GM12878 (cell line): ENCODE measurements at regions not wholly inside any gene's neighbourhood (a gene's known extent, or its start where the extent isn't known, plus 50 kb on each side); places are given as distances from the start of the nearest gene placed in this dataset.

Experiments
- CBX5 ChIP-seq: sonication (generic); IDR thresholded peaks from 2 replicates; pipeline ENCODE4 v1.6.1; 2016; ENCODE audit warnings: low read depth, moderate library complexity, mild to moderate bottlenecking, inconsistent platforms
- IKZF1 ChIP-seq: fragments of 450-650 bp; conservative IDR thresholded peaks from 2 replicates; pipeline ENCODE4 v1.6.1; 2017; ENCODE audit warnings: antibody characterized with exemption, mild to moderate bottlenecking
- IRF3 ChIP-seq: fragments of 450-650 bp; IDR thresholded peaks from 2 replicates; pipeline ENCODE4 v1.6.1; 2014; ENCODE audit warnings: mild to moderate bottlenecking
- MEF2B ChIP-seq: fragments of 450-650 bp; IDR thresholded peaks from 2 replicates; pipeline ENCODE4 v1.6.1; 2018; ENCODE audit warnings: mild to moderate bottlenecking, moderate library complexity; ENCODE audit not compliant: partially characterized antibody, poor library complexity, severe bottlenecking
- MTA3 ChIP-seq: IDR thresholded peaks from 2 replicates; pipeline ENCODE4 v1.6.1; 2012; ENCODE audit warnings: low read length, inconsistent platforms, borderline replicate concordance
- NFYB ChIP-seq: IDR thresholded peaks from 2 replicates; pipeline ENCODE4 v1.6.1; 2011; ENCODE audit warnings: low read depth, mild to moderate bottlenecking, low read length, improper control_type of control experiment, moderate library complexity; ENCODE audit not compliant: insufficient read depth
- RAD21 ChIP-seq: IDR thresholded peaks from 2 replicates; pipeline ENCODE4 v1.6.1; 2011; ENCODE audit warnings: mild to moderate bottlenecking, low read depth, low read length, moderate library complexity; ENCODE audit not compliant: insufficient read depth
- ZNF207 ChIP-seq: fragments of 450-650 bp; IDR thresholded peaks from 2 replicates; pipeline ENCODE4 v1.6.1; 2014; ENCODE audit warnings: antibody characterized with exemption, mild to moderate bottlenecking, borderline replicate concordance
- TF ChIP-seq, protein P1 (sequence below): fragments of 150-350 bp; IDR thresholded peaks from 2 replicates; pipeline ENCODE4 v1.6.1; 2016; ENCODE audit warnings: low read depth, low read length

- TF ChIP-seq MTA3, result no peak
- TF ChIP-seq, protein P1, sequence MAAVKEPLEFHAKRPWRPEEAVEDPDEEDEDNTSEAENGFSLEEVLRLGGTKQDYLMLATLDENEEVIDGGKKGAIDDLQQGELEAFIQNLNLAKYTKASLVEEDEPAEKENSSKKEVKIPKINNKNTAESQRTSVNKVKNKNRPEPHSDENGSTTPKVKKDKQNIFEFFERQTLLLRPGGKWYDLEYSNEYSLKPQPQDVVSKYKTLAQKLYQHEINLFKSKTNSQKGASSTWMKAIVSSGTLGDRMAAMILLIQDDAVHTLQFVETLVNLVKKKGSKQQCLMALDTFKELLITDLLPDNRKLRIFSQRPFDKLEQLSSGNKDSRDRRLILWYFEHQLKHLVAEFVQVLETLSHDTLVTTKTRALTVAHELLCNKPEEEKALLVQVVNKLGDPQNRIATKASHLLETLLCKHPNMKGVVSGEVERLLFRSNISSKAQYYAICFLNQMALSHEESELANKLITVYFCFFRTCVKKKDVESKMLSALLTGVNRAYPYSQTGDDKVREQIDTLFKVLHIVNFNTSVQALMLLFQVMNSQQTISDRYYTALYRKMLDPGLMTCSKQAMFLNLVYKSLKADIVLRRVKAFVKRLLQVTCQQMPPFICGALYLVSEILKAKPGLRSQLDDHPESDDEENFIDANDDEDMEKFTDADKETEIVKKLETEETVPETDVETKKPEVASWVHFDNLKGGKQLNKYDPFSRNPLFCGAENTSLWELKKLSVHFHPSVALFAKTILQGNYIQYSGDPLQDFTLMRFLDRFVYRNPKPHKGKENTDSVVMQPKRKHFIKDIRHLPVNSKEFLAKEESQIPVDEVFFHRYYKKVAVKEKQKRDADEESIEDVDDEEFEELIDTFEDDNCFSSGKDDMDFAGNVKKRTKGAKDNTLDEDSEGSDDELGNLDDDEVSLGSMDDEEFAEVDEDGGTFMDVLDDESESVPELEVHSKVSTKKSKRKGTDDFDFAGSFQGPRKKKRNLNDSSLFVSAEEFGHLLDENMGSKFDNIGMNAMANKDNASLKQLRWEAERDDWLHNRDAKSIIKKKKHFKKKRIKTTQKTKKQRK, result no peak
- no peak for TF ChIP-seq RAD21
- TF ChIP-seq MEF2B, result no peak
- no peak for TF ChIP-seq ZNF207
- no peak for TF ChIP-seq IKZF1
- TF ChIP-seq IRF3, result no peak
- no peak for TF ChIP-seq NFYB
- no peak for TF ChIP-seq CBX5
These were observed 160.8 kb downstream of the NTMT2 start (continued) for GRCh38 chr1:170306513-170306910.
